HCT116 (cell line): ENCODE measurements at regions not wholly inside any gene's neighbourhood (a gene's known extent, or its start where the extent isn't known, plus 50 kb on each side); places are given as distances from the start of the nearest gene placed in this dataset.

ENCODE experiments used
- ATAC-seq: fragments of 200-7000 bp; cut with Tn5 transposase; 2 replicates; pipeline ENCODE4 v1.9.1; 2020; ENCODE audit warnings: mild to moderate bottlenecking, moderate library complexity
- BruUV-seq: library from RNA; stranded (reverse); fragments of 400-500 nt; replicated peaks from 2 replicates; lab custom pipeline; 2021; lab: Mats Ljungman, UMichigan
- CTCF ChIA-PET: fragments of 300-600 bp; sonication (Branson Sonifier 250); formaldehyde crosslinking; loops from one replicate; lab custom pipeline; 2021; ENCODE audit warnings: antibody characterized with exemption; lab: Charles Lee
- POLR2A ChIA-PET: fragments of 300-600, 350-600 bp; sonication (Branson Sonifier 250); formaldehyde crosslinking; loops from one replicate; lab custom pipeline; 2021; ENCODE audit warnings: antibody characterized with exemption; lab: Charles Lee
- RAD21 ChIA-PET, 2 experiments: fragments of 300-600 bp; sonication (Branson Sonifier 250); formaldehyde crosslinking; loops; one replicate each; lab custom pipeline; 2023; ENCODE audit warnings: low total read pairs in 2 of 2; ENCODE audit not compliant: uncharacterized antibody in 2 of 2, unreplicated experiment in 2 of 2, low non-redundant PET in 1 of 2; lab: Charles Lee
- DNase-seq: peaks from one replicate; pipeline ENCODE4 v3.0.0-alpha.2; 2010; ENCODE audit warnings: low read depth, low spot score
- H2AFZ ChIP-seq: fragments of 200-600 bp; shearing (Covaris generic), sonication (generic); 2 replicates; pipeline ENCODE4 v1.6.1; 2017; ENCODE audit warnings: low read depth, mixed run types, mixed read lengths, antibody characterized with exemption, low read length; ENCODE audit not compliant: poor library complexity, severe bottlenecking
- H3K27ac ChIP-seq: 2 replicates; pipeline ENCODE4 v1.5.1; 2012; ENCODE audit warnings: low read depth, low read length
- H3K27me3 ChIP-seq: fragments of 200-600 bp; sonication (generic); 2 replicates; pipeline ENCODE4 v1.6.1; 2016; ENCODE audit warnings: mixed run types, low read length, mixed read lengths; ENCODE audit not compliant: insufficient read depth
- H3K36me3 ChIP-seq, 2 experiments: fragments of 200-500 bp in 1 of 2; fragments of 200-600 bp in 1 of 2; sonication (Bioruptor generic) in 1 of 2; sonication (generic) in 1 of 2; 2 replicates each; pipeline versions ENCODE4 v1.5.1 to v1.6.1; 2014 to 2016; ENCODE audit warnings: low read length in 2 of 2, inconsistent platforms in 1 of 2, mixed read lengths in 1 of 2, mixed run types in 1 of 2; ENCODE audit not compliant: insufficient read depth in 2 of 2, control insufficient read depth in 1 of 2
- H3K4me1 ChIP-seq, 2 experiments: fragments of 200-600 bp in 1 of 2; sonication (generic) in 1 of 2; 2 replicates each; pipeline versions ENCODE4 v1.5.1 to v1.6.1; 2012 to 2017; ENCODE audit warnings: low read length in 2 of 2, inconsistent platforms in 1 of 2, mild to moderate bottlenecking in 1 of 2, mixed read lengths in 1 of 2, mixed run types in 1 of 2, moderate library complexity in 1 of 2; ENCODE audit not compliant: insufficient read depth in 2 of 2, control insufficient read depth in 1 of 2
- H3K4me2 ChIP-seq: fragments of 200-600 bp; sonication (generic); 2 replicates; pipeline ENCODE4 v1.6.1; 2017; ENCODE audit warnings: mixed run types, low read length, mixed read lengths
- H3K4me3 ChIP-seq, 2 experiments: fragments of 200-600 bp in 1 of 2; sonication (generic) in 1 of 2; replicated peaks in 1 of 2; 2 replicates each; pipeline ENCODE4 v1.5.1; 2011 to 2016; ENCODE audit warnings: low read length in 2 of 2, control low read depth in 1 of 2, low read depth in 1 of 2, mild to moderate bottlenecking in 1 of 2, mixed read lengths in 1 of 2, mixed run types in 1 of 2
- H3K79me2 ChIP-seq: fragments of 200-600 bp; sonication (generic); 2 replicates; pipeline ENCODE4 v1.6.1; 2017; ENCODE audit warnings: mild to moderate bottlenecking, mixed run types, low read length, moderate library complexity, mixed read lengths; ENCODE audit not compliant: insufficient read depth
- H3K9ac ChIP-seq: fragments of 200-600 bp; sonication (generic); 2 replicates; pipeline ENCODE4 v1.6.1; 2016; ENCODE audit warnings: low read length, mixed read lengths
- H3K9me2 ChIP-seq: fragments of 200-600 bp; sonication (generic), shearing (Covaris generic); 2 replicates; pipeline ENCODE4 v1.6.1; 2017; ENCODE audit warnings: mixed run types, mild to moderate bottlenecking, moderate library complexity; ENCODE audit not compliant: insufficient read depth
- H3K9me3 ChIP-seq, 2 experiments: fragments of 200-500 bp in 1 of 2; fragments of 200-600 bp in 1 of 2; sonication (Bioruptor generic) in 1 of 2; sonication (generic) in 1 of 2; 2 replicates each; pipeline ENCODE4 v1.6.1; 2014 to 2017; ENCODE audit warnings: low read length in 2 of 2, mixed read lengths in 2 of 2, inconsistent platforms in 1 of 2, low read depth in 1 of 2, mild to moderate bottlenecking in 1 of 2, mixed run types in 1 of 2, moderate library complexity in 1 of 2; ENCODE audit not compliant: control insufficient read depth in 1 of 2, insufficient read depth in 1 of 2
- H4K20me1 ChIP-seq: fragments of 200-600 bp; sonication (generic), shearing (Covaris generic); 2 replicates; pipeline ENCODE4 v1.6.1; 2017; ENCODE audit warnings: mixed run types, mild to moderate bottlenecking, moderate library complexity; ENCODE audit not compliant: insufficient read depth
- ATF3 ChIP-seq: IDR thresholded peaks from 2 replicates; pipeline ENCODE4 v1.6.1; 2012
- CBX3 ChIP-seq: IDR thresholded peaks from 2 replicates; pipeline ENCODE4 v1.6.1; 2012; ENCODE audit warnings: low read depth
- CTCF ChIP-seq, 3 experiments: fragments of 200-600 bp in 1 of 3; sonication (generic) in 1 of 3; IDR thresholded peaks in 2 of 3; conservative IDR thresholded peaks in 1 of 3; 2 replicates each; pipeline ENCODE4 v1.5.1; 2012 to 2017; ENCODE audit warnings: low read depth in 2 of 3, low read length in 2 of 3, antibody characterized with exemption in 1 of 3, borderline replicate concordance in 1 of 3, control low read depth in 1 of 3, mild to moderate bottlenecking in 1 of 3, mixed read lengths in 1 of 3, mixed run types in 1 of 3, moderate library complexity in 1 of 3; ENCODE audit not compliant: insufficient read depth in 1 of 3
- EZH2 ChIP-seq: fragments of 200-600 bp; sonication (generic); IDR thresholded peaks from 2 replicates; pipeline ENCODE4 v1.6.1; 2017; ENCODE audit warnings: antibody characterized with exemption, mixed run types
- EZH2phosphoT487 ChIP-seq: fragments of 200-600 bp; IDR thresholded peaks from 2 replicates; pipeline ENCODE4 v1.6.1; 2018; ENCODE audit warnings: antibody characterized with exemption, borderline replicate concordance
- FOSL1 ChIP-seq: IDR thresholded peaks from 2 replicates; pipeline ENCODE4 v1.6.1; 2012; ENCODE audit warnings: low read depth
- JUND ChIP-seq: IDR thresholded peaks from 2 replicates; pipeline ENCODE4 v1.6.1; 2012
- POLR2A ChIP-seq: IDR thresholded peaks from 2 replicates; pipeline ENCODE4 v1.7.0; 2011; ENCODE audit warnings: borderline replicate concordance; ENCODE audit not compliant: insufficient read depth, insufficient read length; ENCODE audit errors: extremely low read depth
- POLR2AphosphoS5 ChIP-seq: IDR thresholded peaks from 2 replicates; pipeline ENCODE4 v1.6.1; 2011; ENCODE audit warnings: mild to moderate bottlenecking, low read depth, low read length, moderate library complexity
- RAD21 ChIP-seq: IDR thresholded peaks from 2 replicates; pipeline ENCODE4 v1.6.1; 2012; ENCODE audit warnings: low read depth, mild to moderate bottlenecking
- SIN3A ChIP-seq: IDR thresholded peaks from 2 replicates; pipeline ENCODE4 v1.6.1; 2012; ENCODE audit warnings: low read depth
- TCF7L2 ChIP-seq: IDR thresholded peaks from 2 replicates; pipeline ENCODE4 v1.7.0; 2011; ENCODE audit warnings: borderline replicate concordance, inconsistent platforms; ENCODE audit not compliant: insufficient read depth, insufficient read length; ENCODE audit errors: extremely low read depth
- intact Hi-C: fragments of 100-400 bp; cut with micrococcal nuclease; formaldehyde crosslinking; loops from 2 replicates; pipeline ENCODE4 v1.10.0; 2022

- TF ChIP-seq JUND (no peak), FOSL1 (no peak), SIN3A (no peak), CBX3 (no peak), EZH2phosphoT487 (no peak)
- Histone ChIP-seq H3K9me2 (no peaks in the 10 kb centered on the region), H3K9me3 (no peaks in the 10 kb centered on the region), H3K79me2 (no peaks in the 10 kb centered on the region), H3K4me2 (no peak overlapping the region), H3K4me1 (no peaks in the 10 kb centered on the region), H3K36me3 (no peaks in the 10 kb centered on the region), H4K20me1 (no peaks in the 10 kb centered on the region), H2AFZ (no peak overlapping the region), H3K27ac (no peak overlapping the region), H3K4me3 (no peak overlapping the region), H3K27me3 (0 out of 2 replicates have a peak, but pooled peaks cover 3% of the 10 kb centered on the region), H3K9ac (no peak overlapping the region)
- ChIA-PET POLR2A (no interaction called here), CTCF (no interaction called here), RAD21 (no interaction called here)
- no peak for ATAC-seq
- no peak for DNase-seq
- no TSS peak for BruUV-seq
- intact Hi-C loops = no loop called here
Observed at GRCh38 chr2:66084948-66085590, 349.9 kb upstream of the MEIS1 start.

- Histone ChIP-seq H3K27me3 (0 out of 2 replicates have a peak, but pooled peaks cover 3% of the 10 kb centered on the region), H4K20me1 (no peaks in the 10 kb centered on the region), H3K27ac (no peak overlapping the region), H3K4me3 (no peak overlapping the region), H2AFZ (no peak overlapping the region), H3K79me2 (no peaks in the 10 kb centered on the region), H3K9me2 (no peaks in the 10 kb centered on the region), H3K9me3 (no peaks in the 10 kb centered on the region), H3K36me3 (no peaks in the 10 kb centered on the region), H3K4me2 (no peak overlapping the region), H3K9ac (no peak overlapping the region), H3K4me1 (no peaks in the 10 kb centered on the region)
- no TSS peak for BruUV-seq
- RAD21 ChIA-PET = no interaction called here
- intact Hi-C loops = no loop called here
- DNase-seq (no peak), ATAC-seq (no peak)
- POLR2A ChIA-PET = no interaction called here
- CTCF ChIA-PET = no interaction called here
- TF ChIP-seq POLR2AphosphoS5 = no peak
- TF ChIP-seq POLR2A = no peak
- no peak for TF ChIP-seq RAD21
- no peak for TF ChIP-seq EZH2
- no peak for TF ChIP-seq ATF3
- TF ChIP-seq CTCF (IDR thresholded peaks at IDR 0.05 in 2 of 3, conservative IDR thresholded peaks at IDR 0.05 in 1 of 3; ENCODE audit: borderline replicate concordance in 1 of 3, insufficient read depth in 1 of 3, low read depth in 2 of 3, low read length in 2 of 3) = no peak
- no peak for TF ChIP-seq TCF7L2
- no peak for TF ChIP-seq EZH2phosphoT487
Observed at GRCh38 chr2:66082581-66082980, 352.3 kb upstream of the MEIS1 start.
